Hepatocyte (in vitro differentiated cells): ENCODE measurements at regions not wholly inside any gene's neighbourhood (a gene's known extent, or its start where the extent isn't known, plus 50 kb on each side); places are given as distances from the start of the nearest gene placed in this dataset.

Experiments used
- DNase-seq: peaks from one replicate; pipeline ENCODE4 v3.0.0-alpha.2; 2016; ENCODE audit warnings: low spot score
- H2AFZ ChIP-seq: fragments of 200-600 bp; sonication (generic); 2 replicates; pipeline ENCODE4 v1.6.0; 2016; ENCODE audit warnings: antibody characterized with exemption, mild to moderate bottlenecking
- H3K27ac ChIP-seq: fragments of 200-600 bp; sonication (generic); 2 replicates; pipeline ENCODE4 v1.5.1; 2016; ENCODE audit warnings: mild to moderate bottlenecking
- H3K27me3 ChIP-seq: fragments of 200-600 bp; sonication (generic); 2 replicates; pipeline ENCODE4 v1.6.1; 2016
- H3K36me3 ChIP-seq: fragments of 200-600 bp; sonication (generic); replicated peaks from 2 replicates; pipeline ENCODE4 v1.5.1; 2016; ENCODE audit warnings: low read depth; ENCODE audit not compliant: insufficient read depth
- H3K4me1 ChIP-seq: fragments of 200-600 bp; sonication (generic); 2 replicates; pipeline ENCODE4 v1.5.1; 2016; ENCODE audit warnings: mild to moderate bottlenecking, moderate library complexity; ENCODE audit not compliant: insufficient read depth
- H3K4me2 ChIP-seq: fragments of 200-600 bp; sonication (generic); 2 replicates; pipeline ENCODE4 v1.6.0; 2016
- H3K4me3 ChIP-seq: fragments of 200-600 bp; sonication (generic); 2 replicates; pipeline ENCODE4 v1.5.1; 2016; ENCODE audit warnings: mild to moderate bottlenecking
- H3K79me2 ChIP-seq: fragments of 200-600 bp; sonication (generic); 2 replicates; pipeline ENCODE4 v1.6.0; 2017; ENCODE audit warnings: mild to moderate bottlenecking
- H3K9me2 ChIP-seq: fragments of 200-600 bp; sonication (generic); replicated peaks from 2 replicates; pipeline ENCODE4 v1.6.0; 2017; ENCODE audit warnings: mild to moderate bottlenecking; ENCODE audit not compliant: insufficient read depth
- H3K9me3 ChIP-seq: fragments of 200-600 bp; sonication (generic); 2 replicates; pipeline ENCODE4 v1.5.1; 2016; ENCODE audit warnings: low read depth, mild to moderate bottlenecking
- H4K20me1 ChIP-seq: fragments of 200-600 bp; sonication (generic); 2 replicates; pipeline ENCODE4 v1.6.0; 2016; ENCODE audit warnings: mild to moderate bottlenecking; ENCODE audit not compliant: insufficient read depth, poor library complexity, severe bottlenecking
- CTCF ChIP-seq: fragments of 200-600 bp; sonication (generic); IDR thresholded peaks from 2 replicates; pipeline ENCODE4 v1.5.1; 2016; ENCODE audit warnings: antibody characterized with exemption, mild to moderate bottlenecking; ENCODE audit not compliant: poor library complexity
- EZH2 ChIP-seq: fragments of 200-600 bp; sonication (generic); IDR thresholded peaks from 2 replicates; pipeline ENCODE4 v1.6.1; 2016; ENCODE audit warnings: antibody characterized with exemption, mild to moderate bottlenecking, borderline replicate concordance
- EZH2phosphoT487 ChIP-seq: fragments of 200-600 bp; sonication (generic); IDR thresholded peaks from one replicate; pipeline ENCODE4 v1.6.1; 2018; ENCODE audit warnings: antibody characterized with exemption, mild to moderate bottlenecking, low read depth, moderate library complexity; ENCODE audit not compliant: unreplicated experiment, severe bottlenecking
- WGBS: methylation state at CpG from one replicate; pipeline ENCODE4 v1.1.6; 2016; ENCODE audit warnings: low lambda C conversion rate; ENCODE audit errors: missing lambda C conversion rate; 5-methylcytosine and 5-hydroxymethylcytosine counted together

DNA sequence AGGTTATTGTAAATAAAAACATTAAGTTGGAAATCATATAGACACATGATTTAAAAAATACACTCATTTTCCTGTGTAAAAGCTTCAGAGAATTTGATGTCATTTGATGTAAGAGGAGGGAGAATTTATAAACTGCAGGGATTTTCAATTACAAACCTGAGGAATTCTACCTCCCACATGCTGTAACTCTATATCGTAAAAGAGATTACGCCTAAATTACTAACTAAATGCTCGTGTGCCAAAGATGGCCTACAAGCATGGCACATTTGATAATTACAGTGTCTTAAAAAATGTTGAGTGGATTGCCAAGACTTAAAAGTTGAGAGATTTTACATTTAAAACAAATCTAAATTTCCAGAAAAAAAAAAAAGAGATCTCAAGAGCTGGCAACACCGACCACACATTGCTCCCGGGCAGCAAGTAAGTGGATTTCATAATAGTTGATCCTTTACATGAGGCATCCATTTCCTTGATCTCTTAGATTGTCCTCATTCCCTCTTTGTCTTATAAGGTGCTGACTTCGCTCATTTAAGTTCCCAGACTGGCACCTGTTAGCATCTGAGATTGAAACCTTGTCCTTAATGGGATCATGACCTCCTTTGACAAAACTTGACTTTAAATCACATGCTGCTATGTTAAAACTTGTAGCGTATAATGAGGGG lies 840.3 kb upstream of the ZEB2 start:
- H3K4me3 ChIP-seq: no peak overlapping the region
- H3K9me2 ChIP-seq: no peaks in the 10 kb centered on the region
- H3K4me1 ChIP-seq: no peaks in the 10 kb centered on the region
- H3K9me3 ChIP-seq: no peaks in the 10 kb centered on the region
- no peak overlapping the region for H3K4me2 ChIP-seq
- TF ChIP-seq EZH2: no peak
- TF ChIP-seq CTCF: no peak
- no peak for TF ChIP-seq EZH2phosphoT487
- no peak overlapping the region for H2AFZ ChIP-seq
- no peaks in the 10 kb centered on the region for H4K20me1 ChIP-seq
- DNase-seq: no peak
- no peaks in the 10 kb centered on the region for H3K36me3 ChIP-seq
- H3K27ac ChIP-seq: no peak overlapping the region
- no peaks in the 10 kb centered on the region for H3K79me2 ChIP-seq
- WGBS: 68% methylated on average over 7 of the region's 7 CpGs
- no peaks in the 10 kb centered on the region for H3K27me3 ChIP-seq

DNA sequence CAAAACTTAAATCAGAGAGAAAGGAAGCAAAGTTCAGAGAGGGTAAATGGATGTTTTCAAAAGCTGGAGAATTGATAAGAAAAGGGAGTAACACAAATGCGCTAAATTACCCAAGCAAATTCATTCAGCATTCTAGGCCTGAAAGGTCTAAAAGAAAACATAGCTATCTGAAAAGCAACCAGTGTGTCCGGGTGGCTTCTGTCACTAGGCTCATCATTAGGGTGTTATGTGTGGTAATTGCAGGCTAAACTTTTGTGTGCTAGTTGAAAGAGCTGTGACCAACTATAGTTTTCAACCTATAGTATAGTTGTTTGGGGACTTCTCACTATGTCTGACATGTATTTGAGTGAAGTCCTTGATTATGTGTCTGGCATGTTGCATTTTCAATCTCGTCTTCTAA lies 839.6 kb upstream of the ZEB2 start:
- DNase-seq: no peak
- Histone ChIP-seq H3K79me2 (no peaks in the 10 kb centered on the region), H3K9me3 (no peaks in the 10 kb centered on the region), H3K27me3 (no peaks in the 10 kb centered on the region), H2AFZ (no peak overlapping the region), H3K9me2 (no peaks in the 10 kb centered on the region), H3K36me3 (no peaks in the 10 kb centered on the region), H3K27ac (no peak overlapping the region), H3K4me3 (no peak overlapping the region), H3K4me2 (no peak overlapping the region), H3K4me1 (no peaks in the 10 kb centered on the region), H4K20me1 (no peaks in the 10 kb centered on the region)
- no peak for TF ChIP-seq EZH2phosphoT487
- TF ChIP-seq CTCF: no peak
- WGBS: 72% methylated on average over 3 of the region's 3 CpGs

DNA sequence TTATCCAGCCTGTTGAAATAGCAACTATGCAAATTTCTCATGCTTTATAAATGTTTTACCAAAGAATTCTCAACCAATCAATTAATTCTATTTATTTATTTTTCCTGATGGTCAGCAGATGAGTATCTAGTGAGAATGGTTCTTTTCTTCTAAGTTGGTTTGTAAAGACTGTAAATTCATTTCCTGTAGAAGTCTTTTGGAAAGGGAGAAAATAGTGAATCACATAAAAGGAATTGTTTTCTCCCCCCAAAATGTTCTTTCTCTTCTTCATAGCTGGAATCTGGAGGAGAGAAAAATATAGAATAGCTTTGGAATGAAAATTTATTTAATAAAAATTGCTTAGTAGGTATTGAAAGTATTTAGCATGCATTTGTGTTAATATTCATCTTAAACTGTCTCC lies 836.1 kb upstream of the ZEB2 start:
- TF ChIP-seq EZH2phosphoT487: no peak
- no peak for TF ChIP-seq EZH2
- no peak for TF ChIP-seq CTCF
- H3K36me3 ChIP-seq: no peaks in the 10 kb centered on the region
- no peaks in the 10 kb centered on the region for H3K27me3 ChIP-seq
- no peak overlapping the region for H3K4me3 ChIP-seq
- H3K4me1 ChIP-seq: no peaks in the 10 kb centered on the region
- no peaks in the 10 kb centered on the region for H3K9me3 ChIP-seq
- no peak overlapping the region for H3K27ac ChIP-seq
- H4K20me1 ChIP-seq: no peaks in the 10 kb centered on the region
- no peak overlapping the region for H3K4me2 ChIP-seq
- H3K9me2 ChIP-seq: no peaks in the 10 kb centered on the region
- no peaks in the 10 kb centered on the region for H3K79me2 ChIP-seq
- H2AFZ ChIP-seq: no peak overlapping the region
- no peak for DNase-seq

DNA sequence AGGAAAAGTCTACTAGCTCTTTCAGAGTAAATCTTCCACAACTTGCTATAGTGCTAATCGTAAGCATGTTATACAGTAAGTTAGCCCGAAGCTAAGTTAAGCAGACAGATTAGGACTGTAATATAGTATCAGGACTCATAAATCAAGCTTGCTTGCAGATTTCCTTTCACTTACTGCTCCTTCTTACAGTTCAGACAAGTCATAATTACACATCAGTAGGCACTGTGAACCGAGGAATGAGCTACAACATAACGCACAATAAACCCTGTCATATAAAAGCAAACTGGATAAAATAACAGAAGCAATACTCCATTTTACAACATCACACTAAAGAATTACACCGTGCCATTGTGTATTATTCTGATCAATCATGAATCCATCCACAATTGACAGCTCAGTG lies 832.6 kb upstream of the ZEB2 start:
- Histone ChIP-seq H3K36me3 (no peaks in the 10 kb centered on the region), H3K4me2 (no peak overlapping the region), H3K4me1 (no peaks in the 10 kb centered on the region), H3K4me3 (no peak overlapping the region), H3K9me2 (no peaks in the 10 kb centered on the region), H3K27me3 (no peaks in the 10 kb centered on the region), H3K79me2 (no peaks in the 10 kb centered on the region), H3K27ac (no peak overlapping the region), H4K20me1 (no peaks in the 10 kb centered on the region), H3K9me3 (no peaks in the 10 kb centered on the region), H2AFZ (no peak overlapping the region)
- TF ChIP-seq EZH2phosphoT487: no peak
- DNase-seq: no peak
- 47% methylated on average over 5 of the region's 5 CpGs for WGBS
